ENCODE measurements at regions not wholly inside any gene's neighbourhood (a gene's known extent, or its start where the extent isn't known, plus 50 kb on each side); places are given as distances from the start of the nearest gene placed in this dataset.

- no peak for DNase-seq (ENCODE audit: low spot score)
- Histone ChIP-seq H3K27me3 (replicated peaks; ENCODE audit: insufficient read depth) (no peaks in the 10 kb centered on the region), H3K27ac (no peak overlapping the region), H3K9me3 (no peaks in the 10 kb centered on the region), H3K36me3 (no peaks in the 10 kb centered on the region), H3K4me1 (ENCODE audit: control insufficient read depth in 1 of 2, low read depth in 2 of 2) (peaks cover 9 to 25% of the 10 kb centered on the region in 2 donors), H3K4me3 (no peak overlapping the region)
- ATAC-seq (ENCODE audit: insufficient number of reproducible peaks, low FRiP score, low read depth), result no peak
- no peak for TF ChIP-seq CTCF (IDR thresholded peaks at IDR 0.05)
These were observed 135.4 kb upstream of the NUDT4 start for GRCh38 chr12:93242154-93242972.

- Histone ChIP-seq H3K27ac (no peak overlapping the region), H3K4me3 (no peak overlapping the region), H3K27me3 (replicated peaks; ENCODE audit: insufficient read depth) (no peaks in the 10 kb centered on the region), H3K4me1 (ENCODE audit: control insufficient read depth in 1 of 2, low read depth in 2 of 2) (peaks cover 9 to 22% of the 10 kb centered on the region in 2 donors), H3K9me3 (no peaks in the 10 kb centered on the region), H3K36me3 (no peaks in the 10 kb centered on the region)
- ATAC-seq (ENCODE audit: insufficient number of reproducible peaks, low FRiP score, low read depth) (no peak), DNase-seq (ENCODE audit: low spot score) (no peak)
- TF ChIP-seq CTCF (IDR thresholded peaks at IDR 0.05), result no peak
These were observed 134.4 kb upstream of the NUDT4 start for GRCh38 chr12:93243382-93243688.

GRCh38 chr12:93243689-93244513 is 133.8 kb upstream of the NUDT4 start:
- no peak overlapping the region for H3K27ac ChIP-seq
- H3K36me3 ChIP-seq, result no peaks in the 10 kb centered on the region
- no peak for DNase-seq (ENCODE audit: low spot score)

GRCh38 chr12:93244514-93245077 is 133.1 kb upstream of the NUDT4 start:
- Histone ChIP-seq H3K4me1 (ENCODE audit: control insufficient read depth in 1 of 2, low read depth in 2 of 2) (peaks cover 9 to 22% of the 10 kb centered on the region in 2 donors), H3K4me3 (no peak overlapping the region), H3K27me3 (replicated peaks; ENCODE audit: insufficient read depth) (no peaks in the 10 kb centered on the region), H3K36me3 (no peaks in the 10 kb centered on the region), H3K27ac (no peak overlapping the region), H3K9me3 (no peaks in the 10 kb centered on the region)
- no peak for TF ChIP-seq CTCF (IDR thresholded peaks at IDR 0.05)
- DNase-seq (ENCODE audit: low spot score), result no peak
- ATAC-seq (ENCODE audit: insufficient number of reproducible peaks, low FRiP score, low read depth), result no peak

More at GRCh38 chr12:93243689-93244513, 133.8 kb upstream of the NUDT4 start:
- H3K27me3 ChIP-seq (replicated peaks; ENCODE audit: insufficient read depth), result no peaks in the 10 kb centered on the region
- no peak for ATAC-seq (ENCODE audit: insufficient number of reproducible peaks, low FRiP score, low read depth)
- no peak for TF ChIP-seq CTCF (IDR thresholded peaks at IDR 0.05)
- H3K4me1 ChIP-seq (ENCODE audit: control insufficient read depth in 1 of 2, low read depth in 2 of 2), result peaks cover 9 to 22% of the 10 kb centered on the region in 2 donors
- H3K9me3 ChIP-seq, result no peaks in the 10 kb centered on the region
- H3K4me3 ChIP-seq, result no peak overlapping the region

- Histone ChIP-seq H3K9me3 (no peaks in the 10 kb centered on the region), H3K36me3 (no peaks in the 10 kb centered on the region), H3K4me1 (ENCODE audit: control insufficient read depth in 1 of 2, low read depth in 2 of 2) (peaks cover 9 to 22% of the 10 kb centered on the region in 2 donors), H3K27me3 (replicated peaks; ENCODE audit: insufficient read depth) (no peaks in the 10 kb centered on the region), H3K4me3 (no peak overlapping the region), H3K27ac (no peak overlapping the region)
- ATAC-seq (ENCODE audit: insufficient number of reproducible peaks, low FRiP score, low read depth) (no peak), DNase-seq (ENCODE audit: low spot score) (no peak)
- no peak for TF ChIP-seq CTCF (IDR thresholded peaks at IDR 0.05)
These were observed 132.2 kb upstream of the NUDT4 start for GRCh38 chr12:93245543-93245942.
